Cerebellar nuclear complex (tissue), 1 donor: ENCODE measurements at regions not wholly inside any gene's neighbourhood (a gene's known extent, or its start where the extent isn't known, plus 50 kb on each side); places are given as distances from the start of the nearest gene placed in this dataset.
"Not testable (repeated sequence)": the region's sequence is repeated elsewhere in the genome, so short reads cannot be mapped to it uniquely, and the experiment has no call there.

Source experiments
- DNase-seq, 2 experiments: peaks; one replicate each; lab custom pipeline; 2025; lab: John Stamatoyannopoulos, UW

- DNase-seq, result no peak
Observed at GRCh38 chr11:109677876-109678275, 255.9 kb downstream of the C11orf87 start.

- DNase-seq, result no peak
Observed at GRCh38 chr11:109680127-109680526, 258.1 kb downstream of the C11orf87 start.

- not testable (repeated sequence) for DNase-seq
Observed at GRCh38 chr11:109682788-109683187, 260.8 kb downstream of the C11orf87 start.

DNA sequence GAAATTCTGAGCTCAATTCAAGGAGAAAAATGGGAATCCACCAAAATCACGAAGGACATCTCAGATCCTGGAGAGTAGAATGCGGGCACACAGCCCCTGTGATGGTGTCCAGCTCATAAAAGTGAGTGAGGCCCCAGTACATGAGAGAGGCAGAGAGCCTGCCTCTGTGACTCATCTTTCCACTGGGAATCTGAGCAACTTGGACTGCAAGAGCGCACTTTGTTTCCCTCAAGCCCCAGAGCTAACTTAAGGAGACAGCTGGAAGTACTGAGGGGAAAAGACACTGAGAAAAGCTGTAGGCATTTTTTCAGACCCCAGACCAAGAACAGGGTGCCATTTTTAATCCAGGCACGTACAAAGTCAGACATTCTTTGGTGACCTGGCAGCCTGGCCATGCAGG lies 273.7 kb downstream of the C11orf87 start:
- no peak for DNase-seq

- no peak for DNase-seq
Observed at GRCh38 chr11:109696191-109696897, 274.4 kb downstream of the C11orf87 start.

DNA sequence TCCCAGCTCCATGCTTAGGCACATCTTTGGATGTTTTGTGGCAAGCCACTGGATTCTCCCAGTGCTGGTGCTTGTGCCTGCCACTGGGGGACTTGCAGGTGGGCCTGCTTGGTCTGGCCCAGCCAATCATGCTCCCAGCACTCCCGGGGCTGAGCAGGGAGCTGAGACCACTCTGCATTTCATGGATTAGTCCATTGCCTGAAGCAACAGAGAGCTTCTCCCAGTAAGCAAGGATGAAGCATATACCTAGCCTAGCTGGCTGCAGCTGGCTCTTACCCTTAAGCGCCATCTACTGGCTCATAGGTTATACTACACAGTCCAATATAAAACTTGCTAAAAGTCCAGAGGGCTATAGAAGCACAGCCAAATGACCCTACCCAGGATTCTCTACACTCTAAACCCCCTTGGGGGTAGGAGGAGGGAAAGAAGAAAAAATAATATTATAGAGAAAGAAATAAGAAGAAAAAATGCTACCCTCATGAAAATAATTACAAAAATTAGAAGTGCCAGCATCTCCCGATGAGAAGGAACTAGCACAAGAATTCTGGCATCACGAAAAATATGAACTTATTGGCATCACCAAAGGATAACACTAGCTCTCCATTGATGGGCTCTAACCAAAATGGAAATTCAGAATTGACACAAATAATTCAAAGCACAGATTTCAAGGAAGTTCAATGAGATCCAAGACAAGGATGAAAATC lies 275.3 kb downstream of the C11orf87 start:
- DNase-seq, result no peak

DNA sequence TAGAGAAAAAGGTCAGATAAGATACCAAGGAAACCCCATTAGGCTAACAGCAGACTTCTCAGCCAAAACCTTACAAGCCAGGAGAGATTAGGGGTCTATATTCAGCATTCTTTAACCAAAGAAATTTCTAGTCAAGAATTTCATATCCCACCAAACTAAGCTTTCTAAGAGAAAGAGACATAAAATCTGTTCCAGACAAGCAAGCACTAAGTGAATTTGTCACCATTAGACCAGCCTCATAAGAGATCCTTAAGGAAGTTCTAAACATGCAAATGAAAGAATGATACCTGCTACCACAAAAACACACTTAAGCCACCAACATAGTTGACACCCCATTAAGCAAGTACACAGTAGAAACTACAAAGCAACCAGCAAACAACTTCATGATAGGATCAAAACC lies 276.2 kb downstream of the C11orf87 start:
- DNase-seq, result no peak

DNA sequence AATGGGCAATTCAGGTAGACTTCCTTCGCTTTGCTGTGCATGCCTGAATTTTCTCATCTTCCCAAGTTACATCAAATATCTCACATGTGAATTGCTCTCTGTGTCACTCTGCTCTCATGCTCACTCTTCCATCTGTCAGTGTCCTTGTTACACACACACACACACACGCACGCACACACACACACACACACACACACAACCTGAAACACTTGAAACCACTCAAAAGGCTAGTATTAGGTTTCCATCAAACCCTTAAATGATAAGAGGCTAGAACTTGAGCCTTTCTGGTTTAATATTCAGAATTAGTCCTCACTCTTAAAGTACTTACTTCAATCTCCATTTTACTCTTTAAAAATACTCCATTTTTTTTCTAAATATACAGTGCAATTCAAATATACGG lies 282.4 kb downstream of the C11orf87 start:
- DNase-seq, result no peak

DNA sequence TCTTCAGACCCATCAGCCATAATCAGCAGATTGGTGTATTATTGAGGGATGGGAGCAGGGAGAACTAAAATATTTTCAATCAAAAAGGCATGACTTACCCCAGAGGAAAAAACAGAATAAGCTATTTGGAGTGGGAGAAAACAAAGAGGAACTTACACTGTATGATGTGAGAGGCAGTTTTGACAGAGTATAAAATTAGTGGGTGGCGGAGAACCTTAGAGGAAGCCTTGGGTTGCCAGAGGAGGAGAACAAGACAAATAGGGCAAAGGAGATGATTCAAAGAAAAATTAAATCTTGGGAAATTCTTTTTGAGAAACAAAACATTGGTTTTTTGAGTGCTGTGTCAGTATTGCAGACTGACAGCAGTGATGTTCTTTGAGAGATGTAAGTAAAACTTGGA lies 285.0 kb downstream of the C11orf87 start:
- DNase-seq, result no peak

GRCh38 chr11:109707411-109707810 lies 285.4 kb downstream of the C11orf87 start:
- DNase-seq, result no peak

DNA sequence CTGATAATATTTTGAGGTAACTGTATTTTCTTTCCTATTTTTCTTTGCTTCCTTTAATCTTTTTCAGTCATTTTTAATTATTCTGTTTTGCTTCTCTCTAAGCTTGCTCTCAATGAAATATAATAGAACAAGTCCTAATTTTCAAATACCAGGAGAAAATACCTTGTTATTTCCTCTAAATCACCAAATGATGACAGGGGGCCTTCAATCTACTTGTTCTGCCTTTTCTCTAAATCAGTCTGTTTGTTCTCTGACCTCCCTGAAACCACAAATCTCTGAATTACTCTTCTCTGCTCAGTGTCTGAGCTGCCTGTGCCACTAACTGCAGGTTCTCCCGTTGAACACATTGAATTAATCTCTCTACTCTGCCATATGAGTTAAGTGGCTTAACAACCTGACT lies 286.2 kb downstream of the C11orf87 start:
- DNase-seq, result no peak

GRCh38 chr11:109714444-109714843 lies 292.5 kb downstream of the C11orf87 start:
- not testable (repeated sequence) for DNase-seq

- DNase-seq, result not testable (repeated sequence)
Observed at GRCh38 chr11:109715424-109715823, 293.4 kb downstream of the C11orf87 start.

GRCh38 chr11:109726061-109726460 lies 304.1 kb downstream of the C11orf87 start:
- DNase-seq, result no peak

DNA sequence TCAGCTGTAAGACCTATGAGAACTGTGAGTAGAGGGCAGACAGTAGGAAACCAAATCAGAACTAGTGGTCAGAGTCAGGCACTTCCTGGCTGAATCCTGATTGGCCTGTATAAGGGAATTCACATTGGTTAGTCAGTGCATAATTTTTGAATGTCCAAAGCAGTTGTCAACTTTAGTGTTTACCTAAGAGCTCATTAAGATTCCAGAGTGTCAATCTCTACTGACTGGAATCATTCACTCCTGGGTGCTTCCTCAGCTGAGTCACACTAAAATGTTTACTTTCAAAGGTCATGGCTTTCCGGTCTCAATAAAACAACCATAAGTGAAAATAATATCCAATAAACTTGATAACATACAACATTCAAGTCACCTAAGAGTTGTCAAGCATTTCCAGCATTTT lies 306.1 kb downstream of the C11orf87 start:
- DNase-seq, result no peak

- no peak for DNase-seq
Observed at GRCh38 chr11:109729761-109730160, 307.8 kb downstream of the C11orf87 start.

DNA sequence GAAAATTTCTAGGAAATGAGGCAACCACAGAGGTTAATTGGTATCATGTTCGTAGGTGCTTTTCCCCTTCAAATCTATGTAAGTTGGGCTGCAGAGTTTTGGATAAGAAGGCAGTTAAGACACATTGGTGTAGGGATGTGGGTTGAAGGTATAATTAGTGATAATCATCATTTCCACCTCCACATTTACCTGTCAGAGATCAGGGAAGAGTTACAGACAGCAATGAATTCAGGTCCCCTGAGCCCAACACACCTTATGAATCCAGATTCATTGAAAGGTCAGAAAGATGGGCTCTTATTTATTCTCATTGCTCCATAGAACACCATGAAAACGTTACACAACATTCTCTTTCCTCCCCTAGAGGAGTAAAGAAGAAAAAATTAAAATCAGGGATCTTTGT lies 308.7 kb downstream of the C11orf87 start:
- DNase-seq, result no peak

DNA sequence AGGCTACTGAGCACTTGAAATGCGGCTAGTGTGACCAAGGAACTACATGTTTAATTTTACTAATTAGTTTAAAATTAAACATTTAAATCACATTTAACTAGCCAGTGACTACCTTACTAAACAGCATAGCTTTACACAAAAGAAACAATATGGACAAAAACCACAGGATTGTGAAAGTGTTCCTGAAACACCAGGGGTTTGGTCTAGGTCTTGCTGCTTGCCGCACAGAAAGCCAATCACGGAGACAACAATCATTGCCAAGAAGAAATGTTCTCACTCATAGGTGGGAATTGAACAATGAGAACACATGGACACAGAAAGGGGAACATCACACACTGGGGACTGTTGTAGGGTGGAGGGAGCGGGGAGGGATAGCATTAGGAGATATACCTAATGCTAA lies 309.5 kb downstream of the C11orf87 start:
- DNase-seq, result no peak

DNA sequence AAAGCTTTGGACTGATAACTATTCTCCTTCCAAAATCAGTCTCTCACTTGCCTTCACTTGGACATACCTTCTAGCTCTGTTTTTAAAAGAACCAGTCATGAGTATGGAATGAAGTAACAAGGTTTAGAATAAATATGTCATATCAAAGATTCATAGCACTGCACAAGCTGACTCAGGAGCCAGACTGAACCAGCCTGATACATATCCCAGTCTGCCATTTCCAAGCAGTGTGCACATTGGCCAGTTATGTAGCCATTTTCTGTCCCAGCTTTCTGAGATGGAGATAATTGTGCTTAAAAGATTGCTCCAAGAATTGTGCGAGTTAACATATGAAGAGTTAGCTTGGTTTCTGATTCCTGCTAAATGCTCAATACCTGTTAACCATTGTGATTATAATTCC lies 311.3 kb downstream of the C11orf87 start:
- DNase-seq, result no peak

DNA sequence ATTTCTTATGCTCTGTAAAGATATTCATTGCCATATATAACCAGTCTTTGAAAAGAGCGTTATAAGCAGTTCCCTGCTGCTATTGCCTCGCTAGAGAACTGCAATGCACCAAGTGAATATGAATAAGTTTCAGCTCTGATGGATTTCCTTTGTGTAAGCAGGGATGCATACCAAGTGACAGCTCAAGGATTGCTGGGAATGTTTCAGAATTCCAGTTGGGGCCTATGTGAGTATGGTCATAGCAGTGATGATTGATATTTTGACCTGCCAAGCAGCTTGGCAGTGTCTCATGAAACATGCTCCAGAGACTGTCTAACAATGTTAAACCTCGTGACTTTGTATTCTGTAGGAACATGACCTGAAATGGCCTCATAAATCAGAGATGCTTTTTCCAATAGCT lies 312.6 kb downstream of the C11orf87 start:
- no peak for DNase-seq

GRCh38 chr11:109735128-109735527 lies 313.1 kb downstream of the C11orf87 start:
- no peak for DNase-seq

- DNase-seq, result no peak
Observed at GRCh38 chr11:109739379-109739778, 317.4 kb downstream of the C11orf87 start.

DNA sequence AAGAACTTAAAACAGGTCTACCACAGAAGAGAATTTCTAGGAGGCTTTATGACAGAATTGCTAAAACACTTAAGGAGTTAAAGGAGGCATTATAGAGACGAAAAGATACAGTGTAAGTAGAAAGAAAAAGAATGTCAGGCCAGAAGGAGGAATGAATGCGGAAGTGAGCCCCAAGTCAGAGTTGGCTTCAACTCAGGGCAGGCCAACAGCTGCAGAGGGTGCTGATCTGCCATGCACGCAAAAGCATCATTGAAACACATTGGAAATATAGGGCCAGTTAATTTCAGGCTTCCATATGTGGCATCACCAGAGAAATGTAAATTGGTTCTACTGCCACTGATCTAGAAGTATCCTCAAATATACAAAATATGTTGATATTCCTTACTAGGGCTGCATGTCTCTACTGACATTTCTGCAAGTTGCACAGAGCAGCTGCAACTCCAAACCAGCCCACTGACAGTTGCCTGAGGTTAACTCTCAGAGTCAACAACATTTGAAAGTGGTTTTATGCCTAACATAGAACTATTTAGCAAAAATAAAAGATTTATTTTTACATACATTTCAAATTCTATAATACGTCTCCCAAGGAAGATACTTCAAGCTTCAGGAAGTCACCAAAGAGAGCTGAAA lies 324.1 kb downstream of the C11orf87 start:
- DNase-seq, result no peak
